ENCODE measurements at regions not wholly inside any gene's neighbourhood (a gene's known extent, or its start where the extent isn't known, plus 50 kb on each side); places are given as distances from the start of the nearest gene placed in this dataset.
"Not testable (repeated sequence)": the region's sequence is repeated elsewhere in the genome, so short reads cannot be mapped to it uniquely, and the experiment has no call there.

DNA sequence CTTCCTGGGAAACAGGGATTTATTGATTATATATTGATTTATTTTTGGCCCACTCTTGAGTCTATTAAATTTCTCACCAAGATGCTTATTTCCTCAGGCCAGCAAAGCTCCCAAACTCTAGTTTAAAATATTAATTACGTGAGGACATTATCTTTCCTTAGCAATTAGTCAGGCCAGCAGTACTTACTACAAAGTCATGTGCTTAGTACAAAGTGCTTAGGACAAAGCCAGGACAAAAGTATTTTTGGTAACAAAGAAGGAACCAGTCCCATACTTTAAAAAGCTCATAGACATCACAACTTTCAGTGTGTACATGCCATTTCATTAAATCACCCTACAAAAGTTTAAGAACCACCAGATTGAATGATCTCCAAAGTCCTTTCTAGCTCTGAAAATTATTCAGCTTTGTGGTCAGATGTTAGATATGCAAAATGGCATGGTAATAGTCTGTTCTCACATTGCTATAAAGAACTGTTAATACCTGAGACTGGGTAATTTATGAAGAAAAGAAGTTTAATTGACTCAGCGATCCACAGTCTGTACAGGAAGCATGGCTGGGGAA lies 94.7 kb upstream of the PWP1 start:
- no peak for DNase-seq (ENCODE audit: low read depth)

DNA sequence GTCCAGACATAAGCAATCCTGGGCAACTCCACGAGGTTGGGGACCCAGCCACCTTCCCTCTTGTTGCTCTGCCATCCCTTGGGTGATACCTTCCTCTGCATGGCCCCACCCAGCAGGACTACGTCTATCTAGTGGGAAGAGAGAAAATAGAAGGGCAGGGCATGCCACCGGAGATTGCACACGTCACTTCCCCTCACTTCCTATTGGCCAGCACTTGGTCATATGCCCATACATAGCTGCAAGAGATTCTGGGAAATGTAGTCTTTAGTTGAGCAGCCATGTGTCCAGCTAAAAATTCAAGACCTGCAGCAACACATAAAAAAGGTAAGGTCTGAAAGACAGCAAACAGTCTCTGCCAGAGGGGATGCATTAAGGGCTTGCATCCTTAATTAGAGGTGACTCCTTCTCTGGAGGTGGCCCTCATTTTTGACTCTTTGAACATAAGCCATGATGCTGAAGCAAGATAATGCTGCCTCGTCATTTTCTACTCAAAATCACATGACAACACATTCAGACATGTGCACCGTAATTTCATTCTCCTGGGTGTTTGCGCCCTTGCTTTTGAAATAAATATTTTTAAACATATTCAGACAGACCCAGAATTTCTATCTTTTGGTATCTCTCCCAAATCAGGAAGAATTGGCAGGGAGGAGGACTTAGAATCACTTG lies 91.8 kb upstream of the PWP1 start:
- DNase-seq (ENCODE audit: low read depth): no peak

DNA sequence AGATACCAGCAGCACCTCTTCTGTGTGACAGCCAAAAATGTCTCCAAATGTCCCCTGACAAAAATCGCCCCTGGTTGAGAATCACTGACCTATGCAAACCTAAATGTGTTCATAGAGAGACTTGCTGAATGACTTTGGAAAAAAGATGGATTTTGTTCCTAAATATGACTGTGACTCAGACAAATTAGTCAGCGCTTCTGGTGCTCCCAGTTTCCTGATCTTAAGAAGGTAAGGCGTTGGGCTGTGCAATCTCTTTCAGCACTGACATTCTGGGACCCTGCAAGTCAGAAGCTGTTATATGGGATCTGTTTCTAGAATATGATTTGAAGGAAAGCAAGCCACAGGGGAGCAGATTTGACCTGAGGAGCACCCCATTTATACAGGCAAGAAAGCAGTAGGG lies 90.6 kb upstream of the PWP1 start:
- no peak for DNase-seq (ENCODE audit: low read depth)

DNA sequence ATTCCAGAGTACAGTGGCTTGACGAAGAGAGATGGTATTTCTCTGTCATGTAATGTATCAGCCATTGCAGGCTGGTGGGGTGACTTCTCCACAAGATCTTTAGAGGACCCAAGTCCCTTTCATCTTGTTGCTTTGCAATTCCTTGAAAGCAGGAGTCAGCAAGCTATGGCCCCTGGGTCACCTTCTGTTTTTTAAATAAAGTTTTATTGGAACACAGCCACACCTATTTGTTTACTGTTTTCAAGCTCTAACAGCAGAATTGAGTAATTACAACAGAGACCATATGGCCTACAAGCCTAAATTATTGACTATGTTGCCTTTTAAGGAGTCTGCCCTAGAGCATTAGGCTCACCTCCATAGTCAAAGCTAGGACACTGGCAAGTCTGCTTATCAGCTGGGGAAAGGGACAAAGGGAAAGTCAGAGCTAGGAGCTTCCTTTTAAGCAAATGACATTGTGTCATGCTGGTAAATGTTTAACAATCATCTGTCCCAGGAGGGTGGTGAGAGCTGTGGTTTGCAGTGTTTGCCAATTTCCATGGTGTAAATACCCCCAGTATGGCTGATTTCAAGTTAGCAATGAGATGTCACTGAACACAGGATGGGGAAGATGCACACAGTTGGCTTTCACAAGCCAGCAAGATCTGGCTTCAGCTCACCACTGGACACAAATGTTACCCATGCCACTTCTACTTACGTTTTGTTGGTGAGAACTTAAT lies 87.7 kb upstream of the PWP1 start:
- no peak for DNase-seq (ENCODE audit: low read depth)

DNA sequence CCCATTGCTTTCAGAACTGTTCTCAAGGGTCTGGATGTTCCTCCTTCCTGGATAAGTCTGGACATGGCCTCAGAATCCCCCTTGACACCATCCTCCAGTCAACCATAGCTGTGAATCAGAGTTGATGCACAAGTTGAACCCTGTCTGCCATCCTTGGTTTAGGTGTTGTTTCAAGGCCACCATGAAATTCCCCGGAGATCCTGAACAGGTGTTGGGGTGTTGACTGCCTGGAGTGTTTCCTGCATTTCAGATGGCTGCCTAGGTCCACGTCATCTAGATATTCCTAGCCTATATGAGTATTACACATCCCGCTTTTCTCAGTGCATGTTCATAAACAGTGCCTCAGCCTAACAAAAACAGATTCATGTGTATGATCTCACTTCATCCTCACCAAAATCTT lies 86.7 kb upstream of the PWP1 start:
- no peak for DNase-seq (ENCODE audit: low read depth)

DNA sequence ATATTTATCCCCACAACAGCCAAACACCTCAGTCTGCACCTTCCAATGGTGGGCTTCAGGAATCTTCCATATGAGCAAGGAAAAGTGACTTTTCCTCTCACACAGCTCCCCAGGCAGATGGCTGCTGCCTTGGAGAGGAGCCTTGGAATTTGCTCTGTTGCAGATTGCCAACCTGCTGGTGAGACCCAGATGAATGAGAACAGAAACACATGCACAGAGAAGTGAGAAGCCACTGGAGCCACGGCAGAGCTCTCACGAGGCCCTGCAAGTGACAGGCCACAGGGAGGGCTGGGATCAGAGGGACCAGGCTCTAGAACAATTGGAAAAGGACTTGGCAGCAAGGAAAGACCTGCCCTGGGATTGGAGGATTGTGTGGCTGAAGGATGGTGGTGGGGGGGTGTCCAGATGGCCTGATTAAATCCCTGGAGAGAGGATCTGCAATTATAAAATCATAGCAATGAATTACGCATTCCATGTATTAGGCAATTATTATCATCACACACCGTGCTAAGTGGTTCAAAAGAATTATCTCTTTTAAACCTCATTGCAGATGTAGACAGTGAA lies 84.9 kb upstream of the PWP1 start:
- DNase-seq (ENCODE audit: low read depth): no peak

DNA sequence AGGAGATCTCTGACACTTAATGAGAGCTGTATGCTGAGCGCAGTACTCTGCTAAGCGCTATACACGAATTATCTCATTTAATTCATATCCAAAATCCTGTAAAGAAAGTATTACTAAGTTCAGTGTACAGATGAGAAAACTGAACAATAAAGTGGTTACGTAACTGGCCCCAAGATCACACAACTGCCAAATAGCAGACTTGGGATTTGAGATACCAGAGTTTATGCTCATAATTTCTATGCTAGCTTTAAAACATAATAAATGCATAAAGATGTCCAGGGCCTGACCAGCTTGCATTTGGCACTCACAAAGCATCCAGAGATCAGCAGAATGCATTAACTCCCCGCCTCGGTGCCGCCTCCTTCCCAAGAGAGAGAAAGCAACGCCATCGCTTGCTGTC lies 83.2 kb upstream of the PWP1 start:
- no peak for DNase-seq (ENCODE audit: low read depth)

DNA sequence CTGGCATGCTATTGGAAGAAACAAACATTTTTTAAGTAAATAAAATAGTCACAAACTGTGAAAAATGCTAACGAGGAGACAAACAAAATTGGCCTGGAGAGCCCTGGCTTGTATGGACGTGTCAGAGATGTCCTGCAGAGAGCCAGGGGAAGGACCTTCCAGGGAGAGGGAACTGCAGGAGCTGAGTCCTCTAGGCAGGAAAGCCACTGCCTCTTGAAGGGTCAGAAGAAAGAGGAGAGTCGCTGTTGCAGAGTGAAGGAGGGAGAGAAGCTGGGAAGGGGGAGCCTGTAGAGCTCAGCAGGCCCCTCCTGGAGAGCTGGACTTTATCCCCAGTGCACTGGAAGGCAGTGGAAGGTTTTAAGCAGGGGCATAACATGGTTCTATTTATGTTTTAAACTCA lies 80.3 kb upstream of the PWP1 start:
- DNase-seq (ENCODE audit: low read depth): no peak

DNA sequence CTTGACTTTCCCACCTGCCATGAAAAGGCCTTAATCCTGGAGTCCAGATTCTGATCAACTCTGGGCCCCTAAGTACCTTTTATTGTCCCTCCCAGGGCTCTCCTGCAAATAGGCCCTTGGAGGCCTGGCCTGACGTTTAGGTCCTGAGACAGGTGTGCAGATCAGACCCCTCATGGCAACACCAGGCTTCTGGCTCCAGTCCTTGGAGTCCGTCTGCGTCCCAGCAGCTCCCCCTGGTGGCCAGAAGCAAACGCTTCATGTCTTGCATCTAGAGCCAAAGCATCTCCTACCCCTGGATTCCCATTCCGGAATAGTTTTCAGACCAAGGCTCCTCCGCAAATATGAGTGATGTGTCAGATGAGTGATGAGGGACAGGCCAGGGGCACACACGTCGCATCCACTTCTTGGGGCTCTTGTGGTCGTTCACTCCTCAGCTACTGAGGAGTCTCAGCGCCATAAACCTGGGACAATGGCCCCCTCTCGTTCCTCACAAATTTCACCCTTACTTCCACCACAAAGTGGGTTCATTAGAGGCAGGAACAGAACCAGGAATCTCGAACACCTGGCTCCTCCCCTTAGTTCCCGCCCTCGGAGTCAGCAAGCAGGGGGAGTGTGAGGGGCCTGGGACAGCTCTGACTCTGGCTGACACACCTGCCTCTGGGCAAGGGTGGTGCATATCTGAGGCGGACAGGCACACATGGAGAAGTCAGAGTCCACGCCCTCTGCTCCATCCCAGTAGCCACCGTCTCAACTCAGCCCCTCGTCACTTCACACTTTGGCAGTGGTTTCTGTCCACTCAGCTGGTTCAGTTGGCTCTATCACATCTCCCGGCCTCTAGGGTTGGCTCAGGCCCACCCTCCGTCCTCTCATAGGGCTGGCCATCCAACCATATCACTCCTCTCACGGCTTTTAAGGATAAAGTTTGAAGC lies 77.9 kb upstream of the PWP1 start:
- peak; percentile 71 for DNase-seq (ENCODE audit: low read depth)

DNA sequence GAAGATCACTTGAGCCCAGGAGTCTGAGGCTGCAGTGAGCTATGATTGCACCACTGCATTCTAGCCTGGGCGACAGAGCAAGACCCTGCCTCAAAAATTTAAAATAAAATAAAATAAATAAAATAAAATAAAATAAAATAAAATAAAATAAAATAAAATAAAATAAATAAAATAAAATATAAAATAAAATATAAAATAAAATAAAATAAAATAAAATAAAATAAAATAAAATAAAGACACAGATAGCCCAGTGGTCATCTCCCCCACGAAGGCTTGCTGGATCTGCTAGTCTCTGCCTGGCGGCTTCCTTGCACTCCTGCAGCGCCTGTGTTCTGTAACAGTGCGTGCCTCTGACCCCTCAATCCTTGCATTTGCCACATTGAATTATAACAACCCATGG lies 76.8 kb upstream of the PWP1 start:
- not testable (repeated sequence) for DNase-seq (ENCODE audit: low read depth)

DNA sequence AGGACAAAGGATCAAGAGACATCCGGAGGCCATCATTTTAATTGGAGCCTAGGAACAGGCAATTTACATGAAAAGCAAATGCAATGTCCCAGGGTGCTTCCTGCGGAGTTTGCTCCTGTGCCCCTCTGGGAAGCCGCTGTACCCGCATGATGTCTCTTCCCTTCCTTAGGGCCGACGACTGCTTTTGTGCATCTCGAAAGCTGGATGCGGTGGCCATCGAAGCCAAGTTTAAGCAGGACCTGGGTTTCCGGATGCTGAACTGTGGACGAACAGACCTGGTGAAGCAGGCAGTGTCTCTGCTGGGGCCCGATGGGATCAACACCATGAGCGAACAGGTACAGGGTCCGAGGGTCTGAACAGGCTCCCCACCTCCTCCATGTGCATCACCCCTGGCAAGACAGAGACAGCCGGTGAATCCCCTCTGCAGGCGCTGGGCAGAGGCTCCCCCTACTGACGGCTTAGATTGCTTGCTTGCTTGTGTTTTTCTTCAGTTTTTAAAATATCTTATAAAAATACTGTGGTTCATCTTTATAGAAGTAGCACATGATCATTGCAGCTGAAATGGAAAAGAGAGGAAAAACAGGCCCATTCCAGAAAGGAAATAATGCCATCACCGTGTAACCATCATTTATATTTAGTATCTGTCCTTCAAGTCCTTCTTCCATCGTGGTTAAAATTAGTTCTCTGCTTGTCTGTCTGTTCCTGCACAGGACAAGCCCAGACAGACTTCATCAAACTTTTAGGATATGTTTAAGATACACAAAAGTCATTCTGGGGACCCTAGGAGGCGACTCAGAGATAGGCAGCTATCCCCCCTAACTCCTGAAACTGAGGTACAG lies 75.4 kb upstream of the PWP1 start:
- no peak for DNase-seq (ENCODE audit: low read depth)

DNA sequence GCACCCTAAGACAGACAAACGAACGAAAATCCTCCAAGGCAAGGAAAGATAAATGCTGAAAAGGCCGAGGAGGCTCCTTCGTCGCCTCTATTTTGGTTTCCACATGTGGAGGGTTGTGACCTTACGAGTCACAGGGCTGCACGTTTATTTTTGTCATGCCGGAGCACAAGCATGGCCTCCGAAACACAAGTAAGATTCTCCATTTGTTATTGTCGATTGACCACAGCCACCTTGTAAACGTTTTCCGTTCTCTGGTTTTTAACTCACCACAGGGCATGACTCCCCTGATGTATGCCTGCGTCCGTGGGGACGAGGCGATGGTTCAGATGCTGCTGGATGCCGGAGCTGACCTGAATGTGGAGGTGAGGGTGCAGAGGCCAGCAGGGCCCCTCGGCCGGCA lies 73.1 kb upstream of the PWP1 start:
- DNase-seq (ENCODE audit: low read depth): no peak

DNA sequence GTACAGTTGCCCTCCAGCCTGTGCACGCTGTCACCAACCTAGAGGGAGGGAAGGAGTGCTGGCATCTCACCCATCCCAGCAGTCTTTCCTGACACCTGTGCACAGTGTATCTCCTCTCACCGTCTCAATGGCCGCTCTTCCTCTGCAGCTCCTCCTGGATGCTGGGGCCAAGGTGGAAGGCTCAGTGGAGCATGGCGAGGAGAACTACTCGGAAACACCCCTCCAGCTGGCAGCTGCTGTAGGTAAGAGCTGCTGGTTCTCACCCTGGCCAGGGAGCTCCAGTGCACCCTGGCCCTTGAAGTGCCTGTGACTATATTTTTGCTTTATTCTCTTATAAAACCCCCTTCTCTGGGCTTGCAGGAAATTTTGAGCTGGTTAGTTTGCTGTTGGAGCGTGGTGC lies 68.7 kb upstream of the PWP1 start:
- no peak for DNase-seq (ENCODE audit: low read depth)

DNA sequence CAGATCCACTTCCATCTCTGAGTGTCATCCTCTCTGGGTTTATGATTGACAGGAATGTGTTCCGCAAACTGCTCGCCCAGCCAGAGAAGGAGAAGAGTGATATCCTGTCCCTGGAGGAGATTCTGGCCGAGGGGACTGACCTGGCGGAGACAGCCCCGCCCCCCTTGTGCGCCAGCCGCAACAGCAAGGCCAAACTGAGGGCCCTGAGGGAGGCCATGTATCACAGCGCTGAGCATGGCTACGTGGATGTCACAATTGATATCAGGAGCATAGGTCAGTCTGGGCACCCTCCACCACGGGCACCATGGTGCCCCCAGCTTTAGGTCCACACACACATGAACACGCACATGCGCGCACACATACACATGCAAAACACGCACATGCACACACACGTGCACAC lies 67.5 kb upstream of the PWP1 start:
- no peak for DNase-seq (ENCODE audit: low read depth)

DNA sequence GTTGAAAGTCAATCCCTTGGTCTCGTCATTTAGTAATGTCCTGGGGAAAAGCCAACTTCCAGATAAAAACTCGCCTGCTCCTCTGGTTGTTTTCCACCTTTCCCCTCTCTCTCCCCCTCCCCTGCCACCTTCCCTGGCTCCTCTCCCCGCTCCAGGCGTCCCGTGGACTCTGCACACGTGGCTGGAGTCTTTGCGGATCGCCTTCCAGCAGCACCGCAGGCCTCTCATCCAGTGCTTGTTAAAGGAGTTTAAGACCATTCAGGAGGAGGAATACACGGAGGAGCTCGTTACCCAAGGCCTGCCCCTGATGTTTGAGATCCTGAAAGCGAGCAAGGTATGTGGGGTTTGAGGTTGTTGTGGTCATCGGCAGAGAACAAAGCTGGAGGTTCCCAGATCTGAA lies 65.8 kb upstream of the PWP1 start:
- DNase-seq (ENCODE audit: low read depth): no peak

DNA sequence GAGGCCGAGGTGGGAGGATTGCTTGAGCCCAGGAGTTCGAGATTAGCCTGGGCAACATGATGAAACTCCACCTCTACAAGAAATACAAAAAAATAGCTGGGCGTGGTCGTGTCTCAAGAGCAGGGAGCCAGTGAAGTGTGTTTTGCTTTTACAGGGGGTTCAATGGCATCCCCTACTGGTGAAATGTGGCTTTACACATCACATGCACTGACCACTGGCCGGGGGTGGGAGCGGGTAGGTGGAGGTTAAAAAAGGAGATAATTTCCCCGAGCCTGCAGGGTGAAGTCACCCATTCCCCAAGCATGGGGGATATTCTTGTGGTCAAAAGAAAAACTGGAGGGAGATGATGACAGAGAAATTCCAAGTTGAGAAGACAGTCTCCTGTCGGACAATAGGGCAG lies 63.6 kb upstream of the PWP1 start:
- no peak for DNase-seq (ENCODE audit: low read depth)

DNA sequence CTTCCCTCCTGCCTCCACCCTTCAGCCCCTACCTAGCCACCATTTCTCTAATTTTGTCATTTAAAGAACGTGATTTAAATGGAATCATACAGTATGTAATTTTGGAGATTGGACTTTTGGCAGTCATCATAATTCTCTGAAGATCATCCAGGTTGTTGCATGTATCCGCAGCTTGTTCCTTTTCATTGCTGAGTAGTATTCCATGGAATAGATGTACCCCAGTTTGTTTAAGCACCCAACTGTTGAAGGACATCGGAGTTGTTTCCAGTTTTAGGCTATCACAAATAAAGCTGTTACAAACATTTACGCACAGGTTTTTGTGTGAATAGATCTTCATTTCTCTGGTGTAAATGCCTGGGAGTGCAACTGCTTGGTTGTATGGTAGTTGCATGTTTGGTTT lies 61.1 kb upstream of the PWP1 start:
- DNase-seq (ENCODE audit: low read depth): no peak

DNA sequence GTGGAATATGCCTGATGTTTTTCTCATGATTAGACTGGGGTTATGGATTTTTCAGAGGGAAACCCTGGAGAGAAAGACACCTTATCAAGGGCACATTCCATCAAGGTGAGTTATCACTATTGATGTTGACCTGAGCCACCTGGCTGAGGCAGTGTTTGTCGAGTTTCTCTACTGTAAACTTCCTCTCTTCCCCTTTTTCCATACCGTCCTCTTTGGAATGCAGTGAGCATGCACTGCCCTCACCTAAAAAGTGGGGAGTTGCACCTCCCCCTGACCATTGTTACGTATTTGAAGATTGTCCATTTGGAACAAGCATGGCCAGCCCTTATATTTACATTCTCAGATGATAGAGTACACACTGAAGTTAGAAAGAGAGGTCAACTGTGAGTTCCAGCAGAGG lies 53.9 kb upstream of the PWP1 start:
- DNase-seq (ENCODE audit: low read depth): no peak

DNA sequence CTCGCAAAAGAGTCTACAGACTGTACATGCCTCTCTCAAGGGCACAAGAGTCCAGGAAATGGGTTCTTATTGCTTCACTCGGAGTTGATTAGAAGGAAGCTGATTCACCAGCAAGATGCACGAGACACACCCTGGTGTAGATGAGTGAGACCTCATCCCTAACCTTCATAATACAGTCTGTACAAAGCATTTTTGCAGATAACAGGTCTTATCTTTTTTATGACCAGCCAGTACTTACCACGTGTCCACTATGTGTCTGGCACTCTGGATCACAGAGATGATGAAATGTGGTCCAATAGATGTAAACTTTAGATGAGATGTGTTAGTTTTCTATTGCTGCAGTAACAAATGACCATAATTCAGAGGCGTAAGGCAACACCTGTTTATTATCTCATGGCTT lies 53.4 kb upstream of the PWP1 start:
- DNase-seq (ENCODE audit: low read depth): no peak

DNA sequence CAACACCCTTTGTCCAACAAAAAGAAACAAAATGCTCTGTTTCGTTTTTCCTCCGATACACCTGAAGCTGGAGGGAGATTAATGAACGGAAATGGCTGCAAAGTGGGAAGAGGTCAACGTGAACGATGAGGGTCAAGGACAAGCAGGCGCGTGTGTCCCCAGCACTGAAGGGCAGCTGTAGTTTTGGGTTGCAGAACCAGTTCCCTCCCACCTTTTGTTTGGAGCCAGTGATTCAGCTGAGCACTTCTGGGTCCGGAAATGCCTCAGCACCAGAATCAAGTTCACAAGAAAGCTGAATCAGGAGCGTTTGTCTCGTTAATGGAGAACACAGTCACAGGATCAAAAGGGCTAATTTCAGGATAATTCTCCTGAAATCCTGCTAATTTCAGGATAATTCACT lies 51.1 kb upstream of the PWP1 start:
- DNase-seq (ENCODE audit: low read depth): no peak

DNA sequence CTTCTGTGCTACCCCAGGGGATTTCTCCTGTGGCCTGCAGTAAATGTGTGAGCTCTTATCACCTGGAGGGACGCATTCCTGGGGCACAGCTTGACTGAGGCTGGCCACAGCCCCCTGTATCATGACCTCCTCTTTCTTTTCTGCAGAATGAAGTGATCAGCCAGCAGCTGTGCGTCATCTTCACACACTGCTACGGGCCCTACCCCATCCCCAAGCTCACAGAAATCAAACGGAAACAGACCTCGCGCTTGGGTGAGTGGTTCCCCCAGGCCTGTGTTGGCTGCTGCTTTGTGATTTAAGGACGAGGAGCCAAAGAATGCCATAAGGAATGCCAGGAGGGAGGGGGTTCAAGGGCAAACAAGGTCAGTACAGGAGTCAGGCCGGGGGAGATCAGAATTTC lies 50.5 kb upstream of the PWP1 start:
- no peak for DNase-seq (ENCODE audit: low read depth)
